MCF 10A (cell line): ENCODE measurements at regions not wholly inside any gene's neighbourhood (a gene's known extent, or its start where the extent isn't known, plus 50 kb on each side); places are given as distances from the start of the nearest gene placed in this dataset.
"Not testable (repeated sequence)": the region's sequence is repeated elsewhere in the genome, so short reads cannot be mapped to it uniquely, and the experiment has no call there.

Experiments
- BruUV-seq: library from RNA; stranded (reverse); fragments of 400-500 nt; replicated peaks from 2 replicates; lab custom pipeline; 2021; lab: Mats Ljungman, UMichigan
- CTCF ChIA-PET: fragments of 300-600 bp; sonication (Branson Sonifier 250); formaldehyde crosslinking; extraction: SDS; loops from one replicate; lab custom pipeline; 2021; ENCODE audit warnings: antibody characterized with exemption, inconsistent platforms; lab: Yijun Ruan, JAX
- POLR2A ChIA-PET: fragments of 300-600, 350-650 bp; sonication (Branson Sonifier 250); formaldehyde crosslinking; extraction: SDS; loops from one replicate; lab custom pipeline; 2020; ENCODE audit warnings: antibody characterized with exemption, inconsistent platforms; lab: Yijun Ruan, JAX
- DNase-seq: peaks from one replicate; pipeline ENCODE4 v3.0.0-alpha.2; 2018; ENCODE audit not compliant: unreplicated experiment
- H3K27ac Mint-ChIP-seq: one replicate; pipeline ENCODE4 v1.8.0; 2022; ENCODE audit warnings: mild to moderate bottlenecking, low read depth, mixed read lengths; ENCODE audit not compliant: unreplicated experiment
- H3K27me3 Mint-ChIP-seq: one replicate; pipeline ENCODE4 v1.8.0; 2022; ENCODE audit warnings: mixed read lengths; ENCODE audit not compliant: insufficient read depth, unreplicated experiment
- H3K36me3 Mint-ChIP-seq: one replicate; pipeline ENCODE4 v1.8.0; 2022; ENCODE audit warnings: mild to moderate bottlenecking, moderate library complexity, mixed read lengths; ENCODE audit not compliant: insufficient read depth, unreplicated experiment
- H3K4me1 Mint-ChIP-seq: one replicate; pipeline ENCODE4 v1.8.0; 2022; ENCODE audit warnings: mixed read lengths; ENCODE audit not compliant: insufficient read depth, unreplicated experiment
- H3K4me3 Mint-ChIP-seq: one replicate; pipeline ENCODE4 v1.8.0; 2022; ENCODE audit warnings: mild to moderate bottlenecking, moderate library complexity, mixed read lengths; ENCODE audit not compliant: unreplicated experiment
- H3K9me3 Mint-ChIP-seq: one replicate; pipeline ENCODE4 v1.8.0; 2022; ENCODE audit warnings: mixed read lengths; ENCODE audit not compliant: unreplicated experiment
- intact Hi-C: fragments of 100-400 bp; cut with micrococcal nuclease; formaldehyde crosslinking; loops from 2 replicates; pipeline ENCODE4 v1.14.1; 2022
- TF ChIP-seq, protein P1 (sequence below): fragments of 200-600 bp; IDR thresholded peaks from one replicate; pipeline ENCODE4 v1.8.0; 2022; ENCODE audit warnings: antibody characterized with exemption, mild to moderate bottlenecking; ENCODE audit not compliant: unreplicated experiment

DNA sequence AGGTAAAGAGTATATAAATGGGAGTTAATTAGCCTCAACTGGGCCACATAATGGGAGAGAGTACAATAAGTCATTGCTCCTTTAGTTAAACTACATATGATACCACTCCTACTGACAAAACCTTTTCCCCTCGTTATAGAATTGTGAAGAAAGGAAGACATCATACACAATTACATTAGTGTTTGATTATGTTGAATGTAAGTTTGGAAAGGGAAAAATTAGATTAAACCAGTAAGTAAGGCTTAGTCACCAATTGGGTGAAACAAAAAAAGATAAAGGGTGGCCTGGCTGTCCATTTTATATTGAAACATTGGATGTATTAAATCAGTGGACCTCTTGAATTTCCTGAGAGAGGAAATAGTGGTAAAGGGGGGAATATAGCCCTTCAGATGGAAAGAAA is 464.3 kb upstream of the PAPPA start:
- Mint-ChIP-seq H3K4me1 (peaks cover 33% of the 10 kb centered on the region), H3K36me3 (no peaks in the 10 kb centered on the region), H3K4me3 (no peak overlapping the region), H3K27ac (no peak overlapping the region), H3K9me3 (peaks cover 12% of the 10 kb centered on the region), H3K27me3 (no peaks in the 10 kb centered on the region)
- POLR2A ChIA-PET, result interaction anchor here (0.6 kb wide), 1 partner anchor 147 kb away, joined by 3 read pairs; no protein-coding TSS in a partner anchor
- intact Hi-C loops, result no loop called here
- CTCF ChIA-PET, result interaction anchor here (6.5 kb wide), 1 partner anchor 97 kb away, joined by 62 read pairs; no protein-coding TSS in a partner anchor
- TF ChIP-seq, protein P1, sequence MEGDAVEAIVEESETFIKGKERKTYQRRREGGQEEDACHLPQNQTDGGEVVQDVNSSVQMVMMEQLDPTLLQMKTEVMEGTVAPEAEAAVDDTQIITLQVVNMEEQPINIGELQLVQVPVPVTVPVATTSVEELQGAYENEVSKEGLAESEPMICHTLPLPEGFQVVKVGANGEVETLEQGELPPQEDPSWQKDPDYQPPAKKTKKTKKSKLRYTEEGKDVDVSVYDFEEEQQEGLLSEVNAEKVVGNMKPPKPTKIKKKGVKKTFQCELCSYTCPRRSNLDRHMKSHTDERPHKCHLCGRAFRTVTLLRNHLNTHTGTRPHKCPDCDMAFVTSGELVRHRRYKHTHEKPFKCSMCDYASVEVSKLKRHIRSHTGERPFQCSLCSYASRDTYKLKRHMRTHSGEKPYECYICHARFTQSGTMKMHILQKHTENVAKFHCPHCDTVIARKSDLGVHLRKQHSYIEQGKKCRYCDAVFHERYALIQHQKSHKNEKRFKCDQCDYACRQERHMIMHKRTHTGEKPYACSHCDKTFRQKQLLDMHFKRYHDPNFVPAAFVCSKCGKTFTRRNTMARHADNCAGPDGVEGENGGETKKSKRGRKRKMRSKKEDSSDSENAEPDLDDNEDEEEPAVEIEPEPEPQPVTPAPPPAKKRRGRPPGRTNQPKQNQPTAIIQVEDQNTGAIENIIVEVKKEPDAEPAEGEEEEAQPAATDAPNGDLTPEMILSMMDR, result no peak
- no TSS peak for BruUV-seq
- DNase-seq, result no peak

GRCh38 chr9:115690786-115691496 is 462.6 kb upstream of the PAPPA start:
- peak; percentile 96 for DNase-seq
- peaks cover 41% of the 10 kb centered on the region for H3K4me1 Mint-ChIP-seq
- H3K27me3 Mint-ChIP-seq, result no peaks in the 10 kb centered on the region
- TSS peak; percentile 86 for BruUV-seq
- H3K27ac Mint-ChIP-seq, result peak overlapping the region; percentile 78
- H3K4me3 Mint-ChIP-seq, result no peak overlapping the region
- TF ChIP-seq, protein P1, result no peak
- POLR2A ChIA-PET, result interaction anchor here (0.6 to 1.0 kb wide), 2 partner anchors 18 to 800 kb away, joined by 4 read pairs; no protein-coding TSS in a partner anchor
- H3K36me3 Mint-ChIP-seq, result no peaks in the 10 kb centered on the region
- intact Hi-C loops, result loop anchor here (1.0 to 10.0 kb wide), 4 partner anchors 19 to 804 kb away; no protein-coding TSS in a partner anchor
- peaks cover 8% of the 10 kb centered on the region for H3K9me3 Mint-ChIP-seq
- CTCF ChIA-PET, result interaction anchor here (0.6 to 6.5 kb wide), 4 partner anchors 20 to 881 kb away, joined by 3 to 62 read pairs (median 4); no protein-coding TSS in a partner anchor

DNA sequence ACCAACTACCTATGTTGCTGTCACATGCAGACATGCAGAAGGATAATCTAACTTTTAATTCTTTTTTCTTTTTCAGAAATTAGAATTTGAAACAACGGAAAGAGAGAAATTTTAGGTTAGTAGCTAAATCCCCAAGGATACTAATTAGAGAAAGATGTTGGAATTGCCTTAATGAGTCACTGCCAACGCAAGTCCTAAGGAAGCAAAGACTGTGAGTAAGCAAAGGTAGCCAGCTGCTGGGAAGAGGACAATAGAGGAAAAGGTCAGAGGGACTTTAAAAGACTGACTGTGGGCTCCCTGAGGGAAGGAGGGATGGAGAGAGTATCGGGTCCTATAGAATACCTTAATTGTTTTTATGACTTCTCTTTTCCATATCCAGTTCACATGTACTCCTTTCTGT is 461.9 kb upstream of the PAPPA start:
- Mint-ChIP-seq H3K9me3 (peaks cover 8% of the 10 kb centered on the region), H3K27ac (peak overlapping the region; percentile 78), H3K36me3 (no peaks in the 10 kb centered on the region), H3K27me3 (no peaks in the 10 kb centered on the region), H3K4me1 (peaks cover 41% of the 10 kb centered on the region), H3K4me3 (no peak overlapping the region)
- peak; percentile 89 for DNase-seq
- ChIA-PET CTCF (interaction anchor here (0.6 to 6.5 kb wide), 4 partner anchors 21 to 1170 kb away, joined by 3 to 62 read pairs (median 4); no protein-coding TSS in a partner anchor), POLR2A (interaction anchor here (0.7 to 2.0 kb wide), 3 partner anchors 12 to 254 kb away, joined by 3 to 4 read pairs (median 4); no protein-coding TSS in a partner anchor)
- intact Hi-C loops, result loop anchor here (1.0 to 10.0 kb wide), 3 partner anchors 19 to 803 kb away; no protein-coding TSS in a partner anchor
- BruUV-seq, result TSS peak; percentile 89
- TF ChIP-seq, protein P1, result no peak

GRCh38 chr9:115692868-115693267 is 460.7 kb upstream of the PAPPA start:
- H3K4me3 Mint-ChIP-seq, BruUV-seq, H3K36me3 Mint-ChIP-seq, H3K27me3 Mint-ChIP-seq, H3K9me3 Mint-ChIP-seq, DNase-seq: not testable (repeated sequence)
- intact Hi-C loops, result loop anchor here (5.0 to 10.0 kb wide), 2 partner anchors 304 to 802 kb away; no protein-coding TSS in a partner anchor
- ChIA-PET CTCF (interaction anchor here (0.6 to 6.5 kb wide), 4 partner anchors 33 to 190 kb away, joined by 3 to 62 read pairs (median 4); no protein-coding TSS in a partner anchor), POLR2A (interaction anchor here (2.0 kb wide), 1 partner anchor 13 kb away, joined by 4 read pairs; no protein-coding TSS in a partner anchor)
- peaks cover 32% of the 10 kb centered on the region for H3K4me1 Mint-ChIP-seq
- peak overlapping the region; percentile 5 for H3K27ac Mint-ChIP-seq
